ENCODE measurements at regions not wholly inside any gene's neighbourhood (a gene's known extent, or its start where the extent isn't known, plus 50 kb on each side); places are given as distances from the start of the nearest gene placed in this dataset.

GRCh38 chr12:67843257-67843656 lies 146.0 kb upstream of the IFNG-AS1 start:
- TF ChIP-seq CTCF (conservative IDR thresholded peaks at IDR 0.05; ENCODE audit: low read length) (no peak), EZH2phosphoT487 (IDR thresholded peaks at IDR 0.05; ENCODE audit: borderline replicate concordance, low read depth, low read length) (no peak)
